ENCODE measurements at regions not wholly inside any gene's neighbourhood (a gene's known extent, or its start where the extent isn't known, plus 50 kb on each side); places are given as distances from the start of the nearest gene placed in this dataset.
"Not testable (repeated sequence)": the region's sequence is repeated elsewhere in the genome, so short reads cannot be mapped to it uniquely, and the experiment has no call there.

GRCh38 chr10:117464176-117464575 lies 78.4 kb upstream of the EMX2 start:
- Histone ChIP-seq H3K4me3 (ENCODE audit: low read depth, low read length) (no peak overlapping the region), H3K27ac (ENCODE audit: low read depth) (no peak overlapping the region), H3K36me3 (ENCODE audit: insufficient read depth) (no peaks in the 10 kb centered on the region), H3K4me1 (ENCODE audit: insufficient read depth) (no peaks in the 10 kb centered on the region)
- no peak for DNase-seq (ENCODE audit: extremely low spot score)
- 73% methylated on average over 2 of the region's 2 CpGs for WGBS

- Histone ChIP-seq H3K4me3 (ENCODE audit: low read depth, low read length) (no peak overlapping the region), H3K4me1 (ENCODE audit: insufficient read depth) (no peaks in the 10 kb centered on the region), H3K27ac (ENCODE audit: low read depth) (no peak overlapping the region), H3K36me3 (ENCODE audit: insufficient read depth) (no peaks in the 10 kb centered on the region)
- WGBS: 90% methylated on average over 1 of the region's 1 CpG
- no peak for DNase-seq (ENCODE audit: extremely low spot score)
Observed at GRCh38 chr10:117463545-117463920, 79.0 kb upstream of the EMX2 start.

GRCh38 chr10:117462816-117463544 lies 79.6 kb upstream of the EMX2 start:
- H3K36me3 ChIP-seq (ENCODE audit: insufficient read depth): no peaks in the 10 kb centered on the region
- 79% methylated on average over 1 of the region's 1 CpG for WGBS
- no peak overlapping the region for H3K27ac ChIP-seq (ENCODE audit: low read depth)

GRCh38 chr10:117462424-117462792 lies 80.1 kb upstream of the EMX2 start:
- DNase-seq (ENCODE audit: extremely low spot score): no peak
- no peak overlapping the region for H3K27ac ChIP-seq (ENCODE audit: low read depth)
- H3K4me3 ChIP-seq (ENCODE audit: low read depth, low read length): no peak overlapping the region
- H3K36me3 ChIP-seq (ENCODE audit: insufficient read depth): no peaks in the 10 kb centered on the region
- WGBS: 64% methylated on average over 6 of the region's 6 CpGs
- H3K4me1 ChIP-seq (ENCODE audit: insufficient read depth): no peaks in the 10 kb centered on the region

More at GRCh38 chr10:117462816-117463544, 79.6 kb upstream of the EMX2 start:
- H3K4me3 ChIP-seq (ENCODE audit: low read depth, low read length): no peak overlapping the region
- DNase-seq (ENCODE audit: extremely low spot score): no peak
- no peaks in the 10 kb centered on the region for H3K4me1 ChIP-seq (ENCODE audit: insufficient read depth)

GRCh38 chr10:117461766-117462423 lies 80.7 kb upstream of the EMX2 start:
- peak; percentile 83 for DNase-seq (ENCODE audit: extremely low spot score)
- Histone ChIP-seq H3K27ac (ENCODE audit: low read depth) (no peak overlapping the region), H3K36me3 (ENCODE audit: insufficient read depth) (no peaks in the 10 kb centered on the region), H3K4me3 (ENCODE audit: low read depth, low read length) (no peak overlapping the region), H3K4me1 (ENCODE audit: insufficient read depth) (no peaks in the 10 kb centered on the region)
- 12% methylated on average over 7 of the region's 7 CpGs for WGBS

GRCh38 chr10:117460846-117461765 lies 81.4 kb upstream of the EMX2 start:
- H3K36me3 ChIP-seq (ENCODE audit: insufficient read depth): no peaks in the 10 kb centered on the region
- DNase-seq (ENCODE audit: extremely low spot score): no peak
- no peaks in the 10 kb centered on the region for H3K4me1 ChIP-seq (ENCODE audit: insufficient read depth)
- 43% methylated on average over 7 of the region's 7 CpGs for WGBS
- H3K4me3 ChIP-seq (ENCODE audit: low read depth, low read length): no peak overlapping the region
- peak overlapping the region; percentile 19 for H3K27ac ChIP-seq (ENCODE audit: low read depth)

- no peaks in the 10 kb centered on the region for H3K36me3 ChIP-seq (ENCODE audit: insufficient read depth)
- no peak overlapping the region for H3K4me3 ChIP-seq (ENCODE audit: low read depth, low read length)
- no peak for DNase-seq (ENCODE audit: extremely low spot score)
- no peak overlapping the region for H3K27ac ChIP-seq (ENCODE audit: low read depth)
- no peaks in the 10 kb centered on the region for H3K4me1 ChIP-seq (ENCODE audit: insufficient read depth)
- WGBS: 32% methylated on average over 4 of the region's 4 CpGs
Observed at GRCh38 chr10:117458571-117458970, 83.3 kb upstream of the PDZD8 start.

GRCh38 chr10:117457932-117458331 lies 82.7 kb upstream of the PDZD8 start:
- Histone ChIP-seq H3K27ac (ENCODE audit: low read depth) (no peak overlapping the region), H3K36me3 (ENCODE audit: insufficient read depth) (no peaks in the 10 kb centered on the region), H3K4me3 (ENCODE audit: low read depth, low read length) (no peak overlapping the region), H3K4me1 (ENCODE audit: insufficient read depth) (no peaks in the 10 kb centered on the region)
- 80% methylated on average over 8 of the region's 8 CpGs for WGBS
- no peak for DNase-seq (ENCODE audit: extremely low spot score)

- WGBS: 80% methylated on average over 11 of the region's 11 CpGs
- Histone ChIP-seq H3K4me3 (ENCODE audit: low read depth, low read length) (no peak overlapping the region), H3K27ac (ENCODE audit: low read depth) (no peak overlapping the region), H3K36me3 (ENCODE audit: insufficient read depth) (no peaks in the 10 kb centered on the region), H3K4me1 (ENCODE audit: insufficient read depth) (no peaks in the 10 kb centered on the region)
- no peak for DNase-seq (ENCODE audit: extremely low spot score)
Observed at GRCh38 chr10:117457071-117457810, 82.0 kb upstream of the PDZD8 start.

GRCh38 chr10:117455346-117455745 lies 80.1 kb upstream of the PDZD8 start:
- H3K4me1 ChIP-seq (ENCODE audit: insufficient read depth): no peaks in the 10 kb centered on the region
- H3K4me3 ChIP-seq (ENCODE audit: low read depth, low read length): no peak overlapping the region
- no peak for DNase-seq (ENCODE audit: extremely low spot score)
- WGBS: 90% methylated on average over 5 of the region's 5 CpGs
- no peaks in the 10 kb centered on the region for H3K36me3 ChIP-seq (ENCODE audit: insufficient read depth)
- no peak overlapping the region for H3K27ac ChIP-seq (ENCODE audit: low read depth)

GRCh38 chr10:117454502-117454901 lies 79.3 kb upstream of the PDZD8 start:
- Histone ChIP-seq H3K4me1 (ENCODE audit: insufficient read depth) (no peaks in the 10 kb centered on the region), H3K36me3 (ENCODE audit: insufficient read depth) (no peaks in the 10 kb centered on the region), H3K4me3 (ENCODE audit: low read depth, low read length) (no peak overlapping the region), H3K27ac (ENCODE audit: low read depth) (no peak overlapping the region)
- DNase-seq (ENCODE audit: extremely low spot score): no peak
- 75% methylated on average over 1 of the region's 1 CpG for WGBS

GRCh38 chr10:117453484-117453883 lies 78.2 kb upstream of the PDZD8 start:
- 86% methylated on average over 5 of the region's 5 CpGs for WGBS

GRCh38 chr10:117450940-117451339 lies 75.7 kb upstream of the PDZD8 start:
- H3K27ac ChIP-seq (ENCODE audit: low read depth): no peak overlapping the region
- WGBS: 47% methylated on average over 2 of the region's 2 CpGs
- no peak overlapping the region for H3K4me3 ChIP-seq (ENCODE audit: low read depth, low read length)
- no peaks in the 10 kb centered on the region for H3K36me3 ChIP-seq (ENCODE audit: insufficient read depth)
- H3K4me1 ChIP-seq (ENCODE audit: insufficient read depth): no peaks in the 10 kb centered on the region
- no peak for DNase-seq (ENCODE audit: extremely low spot score)

More at GRCh38 chr10:117453484-117453883, 78.2 kb upstream of the PDZD8 start:
- H3K36me3 ChIP-seq (ENCODE audit: insufficient read depth); H3K4me3 ChIP-seq (ENCODE audit: low read depth, low read length); H3K4me1 ChIP-seq (ENCODE audit: insufficient read depth); DNase-seq (ENCODE audit: extremely low spot score); H3K27ac ChIP-seq (ENCODE audit: low read depth): not testable (repeated sequence)

All from urinary bladder (tissue), 3 donors.